SK-N-SH (cell line): ENCODE measurements at regions not wholly inside any gene's neighbourhood (a gene's known extent, or its start where the extent isn't known, plus 50 kb on each side); places are given as distances from the start of the nearest gene placed in this dataset.

Source experiments
- CTCF ChIA-PET: fragments of 300-600, 350-600 bp; formaldehyde crosslinking; extraction: SDS; loops from one replicate; lab custom pipeline; 2021; lab: Yijun Ruan, JAX
- POLR2A ChIA-PET: fragments of 350-600 bp; sonication (Branson Sonifier 250); formaldehyde crosslinking; extraction: SDS; loops from one replicate; lab custom pipeline; 2020; ENCODE audit warnings: antibody characterized with exemption, inconsistent platforms; lab: Yijun Ruan, JAX
- DNase-seq: peaks from one replicate; pipeline ENCODE4 v3.0.0; 2012
- H2AFZ ChIP-seq: fragments of 200-600 bp; sonication (generic); 2 replicates; pipeline ENCODE4 v1.8.1; 2016; ENCODE audit warnings: antibody characterized with exemption, mild to moderate bottlenecking, low read depth
- H3F3A ChIP-seq: fragments of 200-600 bp; sonication (generic); replicated peaks from 2 replicates; pipeline ENCODE3; 2016; ENCODE audit warnings: antibody characterized with exemption, mild to moderate bottlenecking; ENCODE audit not compliant: insufficient read depth
- H3K27ac ChIP-seq, 2 experiments: fragments of 200-500 bp in 1 of 2; fragments of 200-600 bp in 1 of 2; sonication (Bioruptor generic) in 1 of 2; sonication (generic), shearing (Covaris generic) in 1 of 2; 2 replicates each; pipeline versions ENCODE4 v1.5.1 to v1.6.1; 2014 to 2016; ENCODE audit warnings: low read depth in 2 of 2, inconsistent platforms in 1 of 2, low read length in 1 of 2, mild to moderate bottlenecking in 1 of 2, mixed read lengths in 1 of 2
- H3K27me3 ChIP-seq: fragments of 200-600 bp; sonication (generic), shearing (Covaris generic); 2 replicates; pipeline ENCODE4 v1.6.1; 2016; ENCODE audit warnings: mixed run types; ENCODE audit not compliant: insufficient read depth
- H3K36me3 ChIP-seq, 2 experiments: fragments of 200-500 bp in 1 of 2; fragments of 200-600 bp in 1 of 2; sonication (Bioruptor generic) in 1 of 2; sonication (generic) in 1 of 2; replicated peaks in 1 of 2; 2 replicates each; pipeline versions ENCODE3 to v1.5.1; 2014 to 2016; ENCODE audit warnings: low read length in 1 of 2, mild to moderate bottlenecking in 1 of 2; ENCODE audit not compliant: insufficient read depth in 2 of 2, control insufficient read depth in 1 of 2
- H3K4me1 ChIP-seq, 2 experiments: fragments of 200-500 bp in 1 of 2; fragments of 200-600 bp in 1 of 2; sonication (Bioruptor generic) in 1 of 2; sonication (generic), shearing (Covaris generic) in 1 of 2; 2 replicates each; pipeline versions ENCODE4 v1.5.1 to v1.6.1; 2014 to 2016; ENCODE audit warnings: low read depth in 1 of 2, low read length in 1 of 2, mixed run types in 1 of 2; ENCODE audit not compliant: insufficient read depth in 2 of 2, control insufficient read depth in 1 of 2
- H3K4me2 ChIP-seq: fragments of 200-600 bp; sonication (generic), shearing (Covaris generic); 2 replicates; pipeline ENCODE4 v1.6.1; 2017; ENCODE audit warnings: mixed run types
- H3K4me3 ChIP-seq, 2 experiments: fragments of 200-500 bp in 1 of 2; fragments of 200-600 bp in 1 of 2; sonication (Bioruptor generic) in 1 of 2; sonication (generic), shearing (Covaris generic) in 1 of 2; 2 replicates each; pipeline versions ENCODE4 v1.5.1 to v1.8.1; 2014 to 2016; ENCODE audit warnings: low read depth in 2 of 2, inconsistent platforms in 1 of 2, low read length in 1 of 2, mild to moderate bottlenecking in 1 of 2, mixed read lengths in 1 of 2, moderate library complexity in 1 of 2
- H3K79me2 ChIP-seq: fragments of 200-600 bp; sonication (generic); 2 replicates; pipeline ENCODE4 v1.8.1; 2017; ENCODE audit warnings: mild to moderate bottlenecking; ENCODE audit not compliant: insufficient read depth
- H3K9ac ChIP-seq: fragments of 200-600 bp; sonication (generic); 2 replicates; pipeline ENCODE4 v1.6.1; 2017; ENCODE audit warnings: mixed run types
- H3K9me2 ChIP-seq: fragments of 200-600 bp; sonication (generic); 2 replicates; pipeline ENCODE4 v1.6.1; 2017; ENCODE audit warnings: mixed run types
- H3K9me3 ChIP-seq: fragments of 200-600 bp; sonication (generic); 2 replicates; pipeline ENCODE4 v1.6.1; 2017; ENCODE audit warnings: mixed run types, mild to moderate bottlenecking, moderate library complexity
- H4K20me1 ChIP-seq: fragments of 200-600 bp; sonication (generic); 2 replicates; pipeline ENCODE4 v1.6.1; 2017; ENCODE audit warnings: mild to moderate bottlenecking, mixed run types; ENCODE audit not compliant: insufficient read depth
- CTCF ChIP-seq: fragments of 200-600 bp; sonication (generic); IDR thresholded peaks from 2 replicates; pipeline ENCODE4 v1.6.1; 2017; ENCODE audit warnings: antibody characterized with exemption, mild to moderate bottlenecking, moderate library complexity
- ELF1 ChIP-seq: IDR thresholded peaks from 2 replicates; pipeline ENCODE4 v1.4.0; 2012
- MEF2A ChIP-seq: IDR thresholded peaks from 2 replicates; pipeline ENCODE4 v1.4.0; 2012; ENCODE audit warnings: low read depth, borderline replicate concordance
- MXI1 ChIP-seq: IDR thresholded peaks from 2 replicates; pipeline ENCODE4 v1.6.1; 2012; ENCODE audit warnings: mild to moderate bottlenecking, low read depth, low read length, improper control_type of control experiment
- NFIC ChIP-seq: IDR thresholded peaks from 2 replicates; pipeline ENCODE4 v1.4.0; 2012; ENCODE audit warnings: borderline replicate concordance
- POLR2AphosphoS5 ChIP-seq: IDR thresholded peaks from 2 replicates; pipeline ENCODE4 v1.6.1; 2012; ENCODE audit warnings: low read depth, low read length
- RAD21 ChIP-seq: IDR thresholded peaks from 2 replicates; pipeline ENCODE4 v1.6.1; 2012; ENCODE audit warnings: mild to moderate bottlenecking, low read length
- REST ChIP-seq: IDR thresholded peaks from 2 replicates; pipeline ENCODE4 v1.6.1; 2012; ENCODE audit warnings: mild to moderate bottlenecking, low read depth, low read length, moderate library complexity
- SMC3 ChIP-seq: IDR thresholded peaks from 2 replicates; pipeline ENCODE4 v1.6.1; 2012; ENCODE audit warnings: low read depth, low read length, improper control_type of control experiment
- TAF1 ChIP-seq: IDR thresholded peaks from 2 replicates; pipeline ENCODE4 v1.6.1; 2012; ENCODE audit warnings: low read depth, mild to moderate bottlenecking, low read length, moderate library complexity, borderline replicate concordance
- TCF12 ChIP-seq: IDR thresholded peaks from 2 replicates; pipeline ENCODE4 v1.4.0; 2012
- YY1 ChIP-seq: IDR thresholded peaks from 2 replicates; pipeline ENCODE4 v1.4.0; 2012; ENCODE audit warnings: low read depth, mild to moderate bottlenecking
- WGBS: methylation state at CpG from one replicate; pipeline ENCODE4 v1.1.6; 2017; ENCODE audit warnings: low lambda C conversion rate; 5-methylcytosine and 5-hydroxymethylcytosine counted together
- TF ChIP-seq, protein P1 (sequence below): fragments of 150-350 bp; IDR thresholded peaks from 2 replicates; pipeline ENCODE4 v1.6.1; 2016; ENCODE audit warnings: mild to moderate bottlenecking, low read depth, low read length

- POLR2A ChIA-PET = no interaction called here
- no peaks in the 10 kb centered on the region for H3K9me3 ChIP-seq
- H4K20me1 ChIP-seq = no peaks in the 10 kb centered on the region
- no peaks in the 10 kb centered on the region for H3K79me2 ChIP-seq
- H2AFZ ChIP-seq = no peak overlapping the region
- H3K9me2 ChIP-seq = no peaks in the 10 kb centered on the region
- H3K4me3 ChIP-seq = no peak overlapping the region
- no peaks in the 10 kb centered on the region for H3K27me3 ChIP-seq
- CTCF ChIA-PET = interaction anchor here (1.0 kb wide), 1 partner anchor 467 kb away, joined by 3 read pairs; the partner anchor contains the start of gene ZNF521
- no peak for DNase-seq
- 56% methylated on average over 2 of the region's 2 CpGs for WGBS
- no peaks in the 10 kb centered on the region for H3K36me3 ChIP-seq
- no peak overlapping the region for H3K4me2 ChIP-seq
- TF ChIP-seq NFIC (no peak), YY1 (no peak), ELF1 (no peak), SMC3 (no peak), RAD21 (no peak), TAF1 (no peak), CTCF (no peak), REST (no peak), TCF12 (no peak), POLR2AphosphoS5 (no peak), MEF2A (no peak), MXI1 (no peak)
- TF ChIP-seq, protein P1, sequence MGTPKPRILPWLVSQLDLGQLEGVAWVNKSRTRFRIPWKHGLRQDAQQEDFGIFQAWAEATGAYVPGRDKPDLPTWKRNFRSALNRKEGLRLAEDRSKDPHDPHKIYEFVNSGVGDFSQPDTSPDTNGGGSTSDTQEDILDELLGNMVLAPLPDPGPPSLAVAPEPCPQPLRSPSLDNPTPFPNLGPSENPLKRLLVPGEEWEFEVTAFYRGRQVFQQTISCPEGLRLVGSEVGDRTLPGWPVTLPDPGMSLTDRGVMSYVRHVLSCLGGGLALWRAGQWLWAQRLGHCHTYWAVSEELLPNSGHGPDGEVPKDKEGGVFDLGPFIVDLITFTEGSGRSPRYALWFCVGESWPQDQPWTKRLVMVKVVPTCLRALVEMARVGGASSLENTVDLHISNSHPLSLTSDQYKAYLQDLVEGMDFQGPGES = no peak
- H3K27ac ChIP-seq = no peak overlapping the region
- H3K9ac ChIP-seq = no peak overlapping the region
- no peaks in the 10 kb centered on the region for H3F3A ChIP-seq
- no peaks in the 10 kb centered on the region for H3K4me1 ChIP-seq
Observed at GRCh38 chr18:24885276-24885675, 424.8 kb downstream of the HRH4 start.
